Bone marrow (tissue), 2 donors: ENCODE measurements at regions not wholly inside any gene's neighbourhood (a gene's known extent, or its start where the extent isn't known, plus 50 kb on each side); places are given as distances from the start of the nearest gene placed in this dataset.
"Not testable (repeated sequence)": the region's sequence is repeated elsewhere in the genome, so short reads cannot be mapped to it uniquely, and the experiment has no call there.

Experiments used
- DNase-seq, 2 donors: peaks; one replicate each; lab custom pipeline; 2025; lab: John Stamatoyannopoulos, UW

DNA sequence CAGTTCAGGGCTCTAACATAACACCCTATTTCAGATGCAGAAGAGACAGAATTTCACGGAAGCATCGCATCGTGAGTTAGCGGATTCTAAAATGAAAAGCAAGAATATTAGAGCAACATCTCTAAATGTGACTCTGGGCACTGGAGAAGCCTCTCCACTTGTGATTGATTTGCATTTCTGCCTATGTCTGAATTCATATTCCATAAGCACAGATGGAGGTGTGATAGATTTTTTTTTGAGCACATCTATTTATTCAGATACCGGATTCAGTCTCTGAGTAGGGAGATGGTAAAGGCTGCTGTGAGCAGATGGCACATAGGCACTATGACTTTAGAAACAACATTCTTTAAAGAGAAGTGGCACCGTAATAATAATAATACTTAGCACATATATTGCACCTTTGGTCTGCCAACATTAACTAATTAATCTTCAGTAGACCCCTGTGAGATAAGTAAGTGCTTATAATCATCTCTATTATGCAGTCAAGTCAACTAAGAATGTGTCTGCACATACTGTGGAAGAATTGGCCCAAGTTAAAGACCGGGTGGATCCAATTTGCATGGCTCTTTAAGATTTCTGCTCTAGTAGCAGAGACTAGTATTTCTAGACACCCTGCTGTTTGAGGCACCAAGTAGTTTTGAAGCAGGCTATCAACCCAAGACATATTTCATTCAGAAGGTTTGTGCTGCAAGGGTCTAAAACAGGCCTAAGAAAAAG, 685.0 kb downstream of the CETN3 start:
- DNase-seq, result no peak

DNA sequence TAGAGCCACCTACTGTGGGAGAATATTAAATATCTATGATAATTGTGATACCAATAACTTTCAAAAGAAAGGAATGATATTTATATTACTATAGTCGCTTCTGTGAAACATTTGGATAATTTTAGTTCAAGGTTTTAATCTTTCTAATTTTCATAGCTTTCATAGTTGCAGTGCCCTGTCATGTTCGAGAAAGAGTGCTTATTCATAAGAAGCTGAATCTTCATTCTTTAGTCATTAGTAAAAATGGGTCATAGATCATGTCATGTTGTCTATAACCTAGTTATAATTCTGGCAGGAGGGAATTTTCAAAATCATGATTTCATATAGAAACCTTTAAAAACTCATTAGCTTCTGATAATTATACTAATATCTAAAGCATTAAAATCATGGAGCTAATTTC, 685.6 kb downstream of the CETN3 start:
- DNase-seq, result no peak

DNA sequence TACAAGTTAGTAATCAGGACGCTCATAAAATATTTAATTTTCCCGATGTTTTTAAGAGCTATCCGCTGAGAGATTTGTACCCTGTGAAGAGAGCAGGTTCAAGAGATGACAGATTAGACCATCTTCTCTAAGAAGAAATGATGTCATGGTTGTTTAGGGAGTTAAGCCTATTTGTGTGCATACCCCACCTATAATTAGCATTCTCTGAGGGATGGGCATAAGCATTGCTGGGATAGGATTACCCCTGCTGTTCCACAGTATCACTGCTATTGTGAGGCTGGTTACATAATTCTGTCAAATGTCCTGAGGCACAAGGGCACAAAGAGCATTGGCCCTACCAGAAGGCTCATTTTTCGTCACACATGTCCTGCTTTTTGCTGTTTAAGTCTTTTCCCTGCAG, 687.0 kb downstream of the CETN3 start:
- DNase-seq, result no peak

DNA sequence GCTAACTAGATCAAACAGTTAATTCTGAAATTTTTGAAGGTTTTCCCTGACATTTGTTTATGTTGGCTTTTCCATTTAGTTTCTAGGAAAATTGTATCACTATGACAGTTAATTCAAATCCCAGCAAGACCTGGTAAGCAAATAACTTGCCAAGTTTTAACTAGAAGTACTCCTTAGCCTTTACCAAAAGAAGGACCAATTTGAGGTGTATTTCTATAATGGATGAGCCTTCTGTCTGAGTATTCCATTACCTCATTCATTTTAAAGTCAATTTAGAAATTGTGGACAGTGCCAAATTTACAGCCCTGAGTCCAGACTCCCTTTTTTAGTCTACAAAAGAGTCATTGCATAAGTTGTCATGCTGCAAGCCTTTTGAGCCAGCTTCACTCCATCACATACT, 687.6 kb downstream of the CETN3 start:
- DNase-seq, result no peak

DNA sequence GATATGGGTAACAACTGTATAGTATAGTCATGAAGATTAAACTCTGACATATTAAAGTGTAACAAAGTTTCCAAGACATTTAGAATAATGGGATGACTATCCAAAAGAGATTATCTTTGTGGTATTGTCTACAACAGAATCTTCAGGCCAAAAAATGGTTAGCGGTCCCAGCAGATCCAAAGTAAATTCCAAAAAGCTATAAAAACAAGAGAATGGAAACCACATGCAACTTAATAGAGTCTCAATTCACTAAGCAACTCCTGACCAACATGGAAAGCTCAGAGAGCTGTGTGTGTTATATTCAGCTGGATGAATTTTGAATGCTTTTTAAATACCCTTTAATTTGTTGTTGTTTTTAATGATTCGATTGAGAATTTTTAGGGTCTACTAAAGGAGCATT, 688.2 kb downstream of the CETN3 start:
- no peak for DNase-seq

DNA sequence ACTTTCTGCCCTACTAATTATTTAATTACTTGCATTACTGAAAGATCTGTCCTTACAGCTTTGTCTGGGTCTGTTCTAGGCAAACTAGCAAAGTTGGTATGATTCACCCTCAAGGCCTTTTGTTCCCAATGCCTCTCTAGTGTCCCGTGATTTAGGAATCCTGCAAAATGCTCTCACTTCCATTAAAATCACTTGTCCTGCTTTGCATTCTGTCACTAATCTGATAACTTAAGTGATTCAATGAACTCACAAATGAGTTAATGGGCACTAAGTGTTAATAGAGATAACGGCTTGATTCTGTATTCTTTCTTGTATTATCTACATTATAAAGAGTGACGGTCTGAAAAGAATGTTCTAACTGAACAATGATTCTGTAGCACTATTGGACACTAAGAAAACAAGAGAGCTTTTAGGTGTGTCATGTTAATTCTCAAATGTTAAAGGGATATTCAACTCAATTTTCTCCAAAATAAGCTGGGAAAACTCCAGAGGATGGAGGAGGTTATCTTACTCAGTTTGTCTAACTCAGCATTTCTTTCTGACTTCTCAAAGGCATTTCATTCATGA, 697.3 kb downstream of the CETN3 start:
- DNase-seq, result no peak

DNA sequence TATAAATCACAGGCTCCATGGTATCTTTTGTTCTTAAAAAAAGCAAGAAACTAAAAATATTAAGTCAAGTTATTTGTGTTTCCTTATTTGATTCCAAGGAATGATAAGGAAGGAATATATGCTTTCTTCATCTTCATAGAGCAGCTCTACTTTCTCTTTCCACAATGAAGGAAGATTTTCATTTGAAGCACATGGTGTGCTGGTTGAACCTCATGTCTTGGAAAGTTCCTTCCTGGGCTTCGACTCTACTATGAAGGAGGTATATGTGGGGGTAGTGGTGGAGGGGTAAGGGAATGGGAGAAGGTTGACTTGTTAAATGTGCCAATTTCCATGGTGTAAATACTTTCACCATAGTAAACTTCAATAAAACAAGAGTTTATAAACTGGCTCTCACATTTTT, 698.0 kb downstream of the CETN3 start:
- DNase-seq, result no peak

DNA sequence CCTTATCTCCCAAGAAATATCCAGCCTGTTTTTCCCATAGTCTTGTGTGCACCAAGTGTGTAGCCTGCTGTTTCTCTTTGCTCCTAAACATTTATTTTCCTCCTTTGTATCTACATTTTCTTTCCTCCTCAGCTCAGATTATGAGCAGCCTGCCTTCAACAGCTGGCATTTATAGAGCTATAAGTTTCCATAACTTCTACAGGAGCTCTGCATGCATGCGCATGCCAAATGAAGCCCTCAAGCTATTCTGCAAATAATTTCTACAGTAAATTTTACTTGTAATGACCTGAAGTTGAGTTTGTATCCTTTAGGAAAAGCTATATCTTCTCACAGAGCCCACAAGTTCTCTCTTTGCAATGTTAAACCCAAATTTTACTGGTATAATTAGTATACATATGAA, 699.5 kb downstream of the CETN3 start:
- no peak for DNase-seq

DNA sequence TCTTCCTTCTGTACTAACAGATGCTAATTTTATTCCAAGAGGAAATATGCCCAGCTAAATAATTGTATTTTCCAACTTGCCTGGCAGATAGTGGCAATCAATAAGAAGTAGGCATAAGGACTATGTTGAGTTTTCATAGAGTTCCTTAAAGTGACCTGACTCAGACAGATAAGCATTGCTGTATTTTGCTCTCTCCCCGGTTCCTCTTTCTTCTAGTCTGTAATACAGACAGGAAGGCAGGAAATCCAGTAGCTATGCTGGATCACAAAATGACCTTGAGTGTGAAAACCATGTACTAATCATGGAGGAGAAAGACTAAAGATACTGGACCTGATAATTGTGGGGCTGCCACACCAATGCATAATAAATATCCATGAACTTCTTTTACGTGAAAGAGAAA, 701.7 kb downstream of the CETN3 start:
- DNase-seq, result peak in 1 of 2 donors; percentile 76

DNA sequence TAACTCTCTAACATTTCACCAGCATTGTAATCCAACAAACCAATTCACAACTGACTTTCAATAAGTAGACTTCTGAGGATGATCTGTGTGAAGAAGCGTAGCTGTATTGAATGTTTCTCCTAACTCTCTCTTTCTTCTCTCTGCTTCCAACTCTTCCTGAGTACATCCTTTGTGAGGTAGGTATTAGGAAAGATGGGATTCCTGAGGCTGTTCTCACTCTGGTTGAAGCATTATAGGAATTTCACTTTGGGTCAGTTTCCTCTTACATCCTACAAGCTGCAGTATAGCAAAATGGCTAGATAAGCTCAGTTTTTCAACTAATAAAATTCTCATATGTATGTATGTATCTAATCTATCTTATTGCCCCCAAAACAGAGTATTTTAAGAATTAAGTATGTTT, 702.8 kb downstream of the CETN3 start:
- no peak for DNase-seq

DNA sequence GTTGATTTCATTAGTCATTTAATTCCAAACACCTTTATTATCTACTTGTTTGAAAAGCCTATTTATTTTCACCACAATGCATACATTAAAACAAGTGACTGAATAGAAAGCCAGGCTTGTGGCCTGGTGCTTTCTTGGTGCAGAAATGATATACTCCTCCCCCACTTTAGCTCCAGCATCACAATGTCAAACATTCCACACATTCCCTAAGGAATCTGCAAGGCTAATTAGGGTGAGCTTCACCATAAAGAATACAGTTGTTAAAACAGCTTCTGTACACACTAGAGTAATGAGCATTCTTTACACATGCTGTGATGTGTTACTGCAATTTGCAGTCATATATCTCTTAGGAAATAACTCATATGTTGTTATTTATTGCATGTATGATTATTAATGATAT, 705.7 kb downstream of the CETN3 start:
- DNase-seq, result no peak

DNA sequence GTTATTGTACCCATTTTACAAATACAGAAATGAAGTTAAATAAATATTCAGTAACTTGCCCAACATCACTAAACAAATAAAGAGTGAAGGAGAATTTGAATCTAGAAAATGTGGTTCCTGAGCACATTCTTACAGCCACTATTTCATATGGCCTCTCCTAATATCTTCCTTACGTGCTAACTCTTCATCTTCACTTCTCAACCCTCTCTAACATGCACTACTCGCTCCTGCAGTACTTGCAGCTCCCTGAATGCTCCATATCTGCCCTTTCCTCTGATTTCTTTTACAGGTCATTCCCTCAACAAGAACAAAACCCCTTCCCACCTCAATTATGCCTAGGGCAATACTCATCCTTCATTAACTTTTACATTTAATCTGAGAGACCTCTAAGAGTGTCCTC, 711.5 kb downstream of the CETN3 start:
- DNase-seq, result no peak

DNA sequence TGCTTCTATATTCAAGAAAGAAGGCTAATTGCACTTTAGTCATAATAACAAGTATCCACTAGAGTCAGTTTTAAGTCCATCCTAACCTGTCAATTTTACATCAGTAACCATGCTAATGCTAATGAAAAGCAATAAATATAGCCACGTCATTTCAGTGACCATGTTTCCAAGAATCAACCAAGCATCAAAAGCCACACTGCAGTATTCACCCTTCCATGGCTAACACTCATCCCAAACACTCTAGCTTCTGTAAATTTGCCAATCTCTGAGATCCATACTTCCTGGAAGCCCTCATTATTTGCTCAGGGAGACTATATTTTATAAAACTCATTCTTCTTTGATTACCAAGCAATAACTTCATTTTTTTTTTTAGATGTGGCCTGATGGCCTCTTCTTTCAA, 712.0 kb downstream of the CETN3 start:
- DNase-seq, result no peak

DNA sequence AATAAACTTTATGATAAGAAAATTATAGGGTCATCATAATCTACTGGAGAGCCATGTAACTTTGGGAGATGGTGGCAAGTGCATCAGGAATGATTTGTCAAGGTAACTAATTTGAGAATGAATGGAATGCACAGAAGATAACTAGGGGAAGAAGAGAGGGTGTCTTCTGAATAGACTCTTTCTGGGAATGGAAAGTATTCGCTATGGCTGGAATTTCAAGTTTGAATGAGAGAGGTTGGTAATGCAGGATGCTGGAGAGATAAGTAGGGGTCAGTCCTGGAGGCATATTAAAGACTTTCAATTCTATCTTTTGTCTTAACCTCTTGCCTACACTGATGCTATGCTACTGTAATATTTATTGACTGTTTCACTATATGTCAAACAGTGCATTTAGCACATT, 714.2 kb downstream of the CETN3 start:
- DNase-seq, result no peak

DNA sequence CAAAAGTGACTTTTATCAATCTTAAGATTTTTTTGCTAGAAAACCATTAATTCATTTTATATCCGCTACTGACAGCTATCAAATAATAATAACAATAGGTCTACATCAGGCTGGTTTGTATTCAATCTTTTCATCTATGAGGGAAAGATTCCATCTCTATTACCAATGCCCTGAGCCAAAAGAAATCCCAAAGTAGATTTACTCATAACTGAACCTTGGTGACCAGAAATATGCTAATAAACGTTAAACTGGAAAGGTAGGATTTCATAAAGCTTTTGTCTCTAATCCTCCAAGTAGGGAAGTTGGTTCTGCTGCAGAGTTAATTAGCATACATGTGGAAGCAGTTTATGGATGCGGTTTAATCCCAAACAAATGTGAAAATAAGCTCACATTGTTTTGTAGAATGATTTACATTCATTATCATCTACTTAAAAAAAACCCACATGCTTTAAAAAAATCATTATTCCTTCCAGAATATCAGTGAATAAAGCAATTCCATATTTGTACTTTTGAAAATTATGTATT, 715.5 kb downstream of the CETN3 start:
- no peak for DNase-seq

DNA sequence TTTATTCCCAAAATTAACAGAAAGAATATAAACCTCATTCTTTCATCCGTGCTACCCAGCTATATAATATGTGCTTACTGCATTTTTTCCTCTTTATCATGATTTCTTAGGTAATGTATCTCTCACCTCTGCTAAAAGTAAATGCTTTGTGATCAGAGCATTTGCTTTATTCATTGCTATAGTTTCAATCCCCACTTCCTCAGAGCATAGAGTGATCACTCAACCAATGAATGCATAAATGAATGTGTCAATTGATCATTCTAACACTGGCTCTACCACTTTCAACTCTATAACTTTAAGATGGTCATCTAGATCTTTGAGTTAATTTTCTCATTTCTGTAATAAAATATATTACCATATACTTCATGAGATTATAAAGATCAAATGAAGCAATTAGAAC, 719.2 kb downstream of the CETN3 start:
- no peak for DNase-seq

DNA sequence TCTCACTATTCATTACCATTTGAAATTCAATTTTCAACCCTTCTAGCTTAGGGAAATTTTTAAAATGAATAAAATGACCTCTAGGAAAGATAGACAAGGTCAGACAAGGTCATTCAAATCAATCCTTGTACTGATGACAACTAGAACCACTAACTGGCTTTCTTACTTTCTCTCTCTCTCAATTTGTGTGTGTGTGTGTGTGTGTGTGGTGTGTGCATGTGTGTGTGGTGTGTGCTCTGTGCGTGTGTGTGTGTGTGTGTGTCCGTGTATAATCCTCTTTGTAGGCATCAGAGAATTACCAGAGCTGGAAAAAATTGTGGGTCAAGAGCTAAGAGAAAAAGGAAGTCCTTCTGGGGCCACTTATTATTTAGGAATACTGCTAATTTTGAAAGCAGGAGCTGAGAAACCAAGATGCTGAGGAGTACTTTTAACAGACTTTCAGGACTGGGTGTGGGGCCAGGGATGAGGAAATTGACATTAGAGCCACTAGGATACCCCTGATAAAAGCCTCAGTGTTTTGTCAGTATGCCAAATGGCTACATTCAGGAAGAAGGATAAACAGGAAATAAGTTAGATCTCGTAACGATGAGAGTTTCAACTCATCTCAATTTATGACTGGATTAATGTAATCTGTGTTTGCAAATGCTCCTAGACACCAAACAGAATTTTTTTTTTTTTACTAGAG, 723.3 kb downstream of the CETN3 start:
- DNase-seq, result peak in 1 of 2 donors; percentile 18

DNA sequence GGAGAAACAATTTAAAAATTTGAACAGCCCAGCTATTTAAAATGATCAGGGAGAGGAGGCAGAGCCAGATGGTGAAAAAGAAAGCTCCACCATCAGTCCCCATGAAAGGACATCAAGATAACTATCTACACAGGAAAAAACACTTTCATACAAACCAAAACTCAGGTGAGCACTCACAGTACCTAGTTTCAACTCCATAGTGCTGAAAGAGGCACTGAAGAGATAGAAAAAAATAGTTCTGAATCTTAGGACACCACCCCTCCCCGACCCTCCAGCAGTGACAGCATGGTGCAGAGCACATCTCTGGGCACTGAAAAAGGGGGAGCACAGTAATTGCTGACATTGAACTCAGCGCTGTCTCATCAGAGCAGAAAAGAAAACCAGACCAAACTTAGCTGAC, 732.9 kb downstream of the CETN3 start:
- no peak for DNase-seq

DNA sequence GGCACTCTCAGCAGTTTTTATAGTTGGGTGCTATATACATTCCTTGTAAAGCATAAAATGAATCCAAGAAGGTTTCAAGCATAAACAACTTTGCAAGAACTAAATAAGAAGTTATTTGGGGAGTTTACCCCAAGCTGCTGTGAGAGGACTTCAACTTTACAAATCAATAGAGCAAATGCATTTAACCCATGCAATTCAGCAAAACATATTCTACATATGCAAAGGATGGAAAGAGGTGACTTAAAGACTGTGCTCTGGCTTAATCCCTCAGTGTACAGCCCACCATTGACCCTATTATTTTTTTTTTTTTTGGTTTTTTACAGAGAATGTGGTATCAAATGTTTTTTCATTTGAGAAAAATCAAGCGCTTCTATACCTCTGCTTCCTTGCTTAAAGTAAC, 736.5 kb downstream of the CETN3 start:
- no peak for DNase-seq

DNA sequence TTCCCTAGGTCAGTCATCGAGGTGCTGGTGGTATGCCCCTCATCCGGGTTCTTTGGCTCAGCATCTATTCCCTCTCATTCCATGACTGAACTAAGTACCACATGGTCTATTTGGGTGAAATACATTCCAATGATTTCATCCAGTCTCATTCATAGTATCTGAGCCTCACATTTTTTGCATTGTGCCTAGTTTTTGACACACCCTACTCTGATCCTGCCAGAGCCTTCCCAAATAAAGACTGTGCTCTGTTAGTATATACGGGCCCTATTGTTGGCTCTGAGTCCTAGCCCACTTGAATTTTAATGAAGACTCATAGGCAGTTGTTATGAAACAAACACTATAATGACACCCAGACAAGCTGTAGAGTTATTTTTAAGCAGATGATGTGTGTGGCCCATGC, 740.7 kb downstream of the CETN3 start:
- no peak for DNase-seq

DNA sequence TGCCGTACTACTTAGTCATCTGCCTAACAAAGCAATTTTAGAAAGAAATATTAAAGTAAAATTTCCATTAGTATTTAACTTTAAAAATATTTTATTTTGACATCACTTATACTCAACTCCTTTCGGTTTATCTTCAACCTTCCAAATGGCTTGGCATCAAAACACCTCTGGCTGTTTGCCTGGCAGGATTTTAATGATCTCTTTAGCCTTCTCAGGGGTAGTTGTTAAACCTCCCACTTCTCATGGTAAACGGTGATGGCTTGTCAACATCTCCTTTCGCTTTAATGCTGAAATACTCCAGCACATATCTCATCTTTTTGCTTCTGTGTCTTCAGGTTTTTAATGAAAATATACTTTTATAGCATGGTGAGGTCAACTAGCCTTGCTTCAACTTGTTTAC, 747.1 kb downstream of the CETN3 start:
- no peak for DNase-seq

DNA sequence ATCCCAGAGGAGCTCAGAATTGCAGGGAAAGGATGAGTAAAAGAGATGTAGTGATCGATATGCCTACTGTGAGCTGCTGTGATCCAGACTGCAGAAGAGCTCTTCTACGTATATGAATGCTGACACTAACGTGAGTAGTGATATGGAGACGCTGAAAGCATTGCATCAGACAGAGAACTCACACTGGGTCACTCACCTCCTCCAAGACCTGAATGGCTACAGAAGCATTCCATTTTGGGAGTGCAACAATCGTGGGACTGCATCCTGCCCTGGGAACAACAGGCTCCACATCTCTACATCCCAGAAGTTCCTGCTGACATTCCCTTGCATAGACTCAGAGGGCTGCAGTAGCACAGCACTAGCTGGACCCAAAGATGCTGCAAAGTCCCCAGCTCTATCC, 755.9 kb upstream of the MEF2C start:
- no peak for DNase-seq

DNA sequence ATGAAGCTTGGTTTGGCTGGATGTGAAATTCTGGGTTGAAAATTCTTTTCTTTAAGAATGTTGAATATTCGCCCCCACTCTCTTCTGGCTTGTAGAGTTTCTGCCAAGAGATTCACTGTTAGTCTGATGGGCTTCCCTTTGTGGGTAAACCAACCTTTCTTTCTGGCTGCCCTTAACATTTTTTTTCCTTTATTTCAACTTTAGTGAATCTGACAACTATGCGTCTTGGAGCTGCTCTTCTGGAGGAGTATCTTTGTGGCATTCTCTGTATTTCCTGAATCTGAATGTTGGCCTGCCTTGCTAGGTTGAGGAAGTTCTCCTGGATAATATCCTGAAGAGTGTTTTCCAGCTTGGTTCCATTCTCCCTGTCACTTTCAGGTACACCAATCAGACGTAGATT, 751.2 kb upstream of the MEF2C start:
- not testable (repeated sequence) for DNase-seq
